ENCODE measurements at regions not wholly inside any gene's neighbourhood (a gene's known extent, or its start where the extent isn't known, plus 50 kb on each side); places are given as distances from the start of the nearest gene placed in this dataset.

DNA sequence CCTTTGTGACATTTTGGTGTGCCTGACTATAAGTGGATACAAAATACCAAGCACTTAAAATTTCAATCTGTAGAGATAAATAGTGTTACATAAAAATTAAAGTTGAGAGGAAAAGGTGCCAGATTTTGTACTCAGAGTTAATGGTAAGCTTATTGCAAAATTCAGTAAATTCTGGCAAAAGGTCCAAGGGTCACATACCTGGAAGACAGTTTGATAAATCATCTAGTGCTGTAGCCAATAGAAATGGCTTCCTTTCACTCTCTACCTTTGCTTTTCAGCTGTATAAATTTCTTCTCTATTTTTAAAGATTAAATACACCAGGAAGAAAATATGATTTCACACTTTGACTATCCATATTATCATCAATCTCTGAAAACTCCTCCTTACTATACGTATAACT is 690.2 kb upstream of the NRSN1 start (continued):
- TF ChIP-seq ATF3 (CRISPR knock-in tag; IDR thresholded peaks at IDR 0.05) (no peak), GTF3A (CRISPR knock-in tag; conservative IDR thresholded peaks at IDR 0.05) (no peak), ZBTB42 (CRISPR knock-in tag; IDR thresholded peaks at IDR 0.05) (no peak), NR2F1 (CRISPR knock-in tag; IDR thresholded peaks at IDR 0.05) (no peak), ZNF878 (CRISPR knock-in tag; IDR thresholded peaks at IDR 0.05) (no peak), ZNF792 (CRISPR knock-in tag; IDR thresholded peaks at IDR 0.05) (no peak), KMT2B (CRISPR knock-in tag; IDR thresholded peaks at IDR 0.05) (no peak), PLRG1 (conservative IDR thresholded peaks at IDR 0.05) (no peak)

DNA sequence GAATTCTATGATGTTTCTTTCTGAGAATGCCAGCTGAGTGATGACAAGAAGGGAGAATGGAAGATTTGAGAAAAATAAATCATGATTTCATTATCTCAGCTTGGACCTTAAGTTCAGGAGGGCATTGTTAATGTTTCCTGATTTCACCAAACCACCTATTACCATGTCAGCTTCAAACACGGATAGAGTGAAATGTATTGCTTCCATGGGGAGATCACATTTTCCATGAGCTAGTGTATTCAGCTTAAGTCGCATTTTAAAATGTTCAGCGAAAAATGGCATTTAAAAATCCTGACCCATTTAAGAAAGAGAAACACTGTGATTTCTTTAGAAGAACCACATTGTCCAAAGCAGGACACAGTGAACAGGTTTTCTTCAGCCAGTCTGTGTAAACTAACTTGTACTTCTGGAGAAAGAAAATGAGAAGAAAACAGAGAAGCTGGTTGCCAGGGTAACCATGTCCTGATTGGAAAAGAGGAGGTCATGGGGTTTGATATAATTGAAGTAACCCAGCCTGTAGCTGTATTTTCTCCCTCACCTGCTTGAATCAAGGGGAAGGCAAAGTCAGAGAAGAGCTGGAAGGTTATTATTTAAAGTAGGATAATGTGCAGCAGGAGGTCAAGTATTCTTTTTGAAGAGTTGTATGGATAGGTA is 684.1 kb upstream of the NRSN1 start:
- Histone ChIP-seq H3K4me3 (replicated peaks in 1 of 3; ENCODE audit: insufficient read depth in 1 of 3, low read depth in 2 of 3, low read length in 3 of 3) (no peak overlapping the region), H3K4me1 (ENCODE audit: insufficient read depth, low read length) (no peaks in the 10 kb centered on the region), H2AFZ (ENCODE audit: low read length) (no peak overlapping the region), H3K36me3 (replicated peaks in 1 of 2; ENCODE audit: control insufficient read depth in 1 of 2, insufficient read depth in 2 of 2, low read length in 2 of 2) (no peaks in the 10 kb centered on the region), H3K9ac (ENCODE audit: insufficient read depth, low read depth, low read length) (no peak overlapping the region), H4K20me1 (ENCODE audit: insufficient read depth, low read length) (no peaks in the 10 kb centered on the region), H3K4me2 (ENCODE audit: low read depth, low read length) (no peak overlapping the region), H3K9me3 (ENCODE audit: low read length) (peaks cover 9% of the 10 kb centered on the region), H3K27me3 (ENCODE audit: control insufficient read depth in 1 of 2, insufficient read depth in 2 of 2, low read length in 2 of 2) (no peaks in the 10 kb centered on the region), H3K79me2 (ENCODE audit: insufficient read depth, low read length) (no peaks in the 10 kb centered on the region), H3K27ac (ENCODE audit: extremely low read length, insufficient read depth, low read length) (no peak overlapping the region)
- ChIA-PET CTCF (ENCODE audit: low intra/inter-chr PET ratio, low total read pairs) (no interaction called here), POLR2A (no interaction called here)
- BruUV-seq (replicated peaks) = no TSS peak
- in situ Hi-C loops (cut with HindIII; ENCODE audit: extremely low pct_ligation_motif_present, low pct_unique_long_range_greater_than_20kb) = no loop called here
- intact Hi-C loops (cut with micrococcal nuclease; ENCODE audit: unreplicated experiment) = no loop called here
- ATAC-seq (no peak), FAIRE-seq (no peak), DNase-seq (ENCODE audit: low spot score) (no peak)
- 40% methylated on average over 3 of the region's 3 CpGs for WGBS (ENCODE audit: low lambda C conversion rate)
- no peak for TF ChIP-seq ZNF512B (CRISPR knock-in tag; IDR thresholded peaks at IDR 0.05; ENCODE audit: borderline replicate concordance)
- TF ChIP-seq ZMYM4 (CRISPR knock-in tag; IDR thresholded peaks at IDR 0.05) = no peak
- TF ChIP-seq TFDP1 (CRISPR knock-in tag; IDR thresholded peaks at IDR 0.05; ENCODE audit: borderline replicate concordance) = no peak
- TF ChIP-seq ZBTB26 (CRISPR knock-in tag; IDR thresholded peaks at IDR 0.05; ENCODE audit: borderline replicate concordance) = no peak
- TF ChIP-seq AKAP8 (CRISPR knock-in tag; IDR thresholded peaks at IDR 0.05) = no peak
- TF ChIP-seq ZSCAN25 (CRISPR knock-in tag; IDR thresholded peaks at IDR 0.05) = no peak
- TF ChIP-seq RFXAP (CRISPR knock-in tag; IDR thresholded peaks at IDR 0.05; ENCODE audit: borderline replicate concordance) = no peak
- TF ChIP-seq MXD3 (CRISPR knock-in tag; IDR thresholded peaks at IDR 0.05) = no peak
- no peak for TF ChIP-seq KLF6 (CRISPR knock-in tag; IDR thresholded peaks at IDR 0.05)
- TF ChIP-seq REPIN1 (CRISPR knock-in tag; IDR thresholded peaks at IDR 0.05; ENCODE audit: borderline replicate concordance, low read depth) = no peak
- no peak for TF ChIP-seq SIN3A (IDR thresholded peaks at IDR 0.05; ENCODE audit: borderline replicate concordance, low read depth, low read length)

Measured in HepG2 (cell line).